Panc1 (cell line): ENCODE measurements at regions not wholly inside any gene's neighbourhood (a gene's known extent, or its start where the extent isn't known, plus 50 kb on each side); places are given as distances from the start of the nearest gene placed in this dataset.

Experiments used
- ATAC-seq: fragments of 200-7000 bp; cut with Tn5 transposase; 2 replicates; pipeline ENCODE4 v1.9.1; 2020; ENCODE audit warnings: mild to moderate bottlenecking, moderate library complexity
- BruUV-seq: library from RNA; stranded (reverse); fragments of 400-500 nt; replicated peaks from 2 replicates; lab custom pipeline; 2021; lab: Mats Ljungman, UMichigan
- CTCF ChIA-PET: fragments of 300-600 bp; sonication (Branson Sonifier 250); formaldehyde crosslinking; loops from one replicate; lab custom pipeline; 2022; ENCODE audit warnings: antibody characterized with exemption; lab: Charles Lee
- POLR2A ChIA-PET: fragments of 300-600 bp; sonication (Branson Sonifier 250); formaldehyde crosslinking; loops from one replicate; lab custom pipeline; 2022; ENCODE audit warnings: antibody characterized with exemption; lab: Charles Lee
- DNase-seq: peaks from one replicate; pipeline ENCODE4 v3.0.0-alpha.2; 2010; ENCODE audit warnings: low read depth, low spot score
- H3K27ac ChIP-seq: 2 replicates; pipeline ENCODE4 v1.5.1; 2011; ENCODE audit warnings: mild to moderate bottlenecking, low read length, inconsistent platforms
- H3K27me3 ChIP-seq: fragments of 200-500 bp; sonication (Bioruptor generic); 2 replicates; pipeline ENCODE4 v1.6.0; 2014; ENCODE audit warnings: low read length, inconsistent platforms; ENCODE audit not compliant: control insufficient read depth, insufficient read depth
- H3K36me3 ChIP-seq: fragments of 200-500 bp; sonication (Bioruptor generic); 2 replicates; pipeline ENCODE4 v1.5.1; 2014; ENCODE audit warnings: inconsistent platforms, mild to moderate bottlenecking, low read length, moderate library complexity; ENCODE audit not compliant: control insufficient read depth, insufficient read depth
- H3K4me1 ChIP-seq: 2 replicates; pipeline ENCODE4 v1.5.1; 2011; ENCODE audit warnings: inconsistent platforms, mild to moderate bottlenecking, low read length, moderate library complexity; ENCODE audit not compliant: control insufficient read depth, insufficient read depth
- H3K4me3 ChIP-seq, 2 experiments: 2 replicates each; pipeline ENCODE4 v1.5.1; 2011 to 2012; ENCODE audit warnings: low read depth in 2 of 2, low read length in 2 of 2, mild to moderate bottlenecking in 2 of 2, inconsistent platforms in 1 of 2, moderate library complexity in 1 of 2
- H3K9me3 ChIP-seq: fragments of 200-500 bp; sonication (Bioruptor generic); 2 replicates; pipeline ENCODE4 v1.5.1; 2014; ENCODE audit warnings: low read depth, mild to moderate bottlenecking, inconsistent platforms, low read length, moderate library complexity; ENCODE audit not compliant: control insufficient read depth, insufficient read depth
- CTCF ChIP-seq: fragments of 450-650 bp; IDR thresholded peaks from 2 replicates; pipeline ENCODE4 v1.5.1; 2017; ENCODE audit warnings: mild to moderate bottlenecking
- POLR2AphosphoS5 ChIP-seq: IDR thresholded peaks from 2 replicates; pipeline ENCODE4 v1.6.1; 2012; ENCODE audit warnings: mild to moderate bottlenecking, low read depth, low read length, moderate library complexity
- REST ChIP-seq, 2 experiments: IDR thresholded peaks; 2 replicates each; pipeline ENCODE4 v1.6.1; 2011 to 2012; ENCODE audit warnings: low read depth in 2 of 2, control low read depth in 1 of 2, low read length in 1 of 2, mild to moderate bottlenecking in 1 of 2, moderate library complexity in 1 of 2; ENCODE audit not compliant: insufficient read depth in 1 of 2
- SIN3A ChIP-seq: IDR thresholded peaks from 2 replicates; pipeline ENCODE4 v1.6.1; 2012; ENCODE audit warnings: low read depth, mild to moderate bottlenecking, low read length, moderate library complexity, borderline replicate concordance; ENCODE audit not compliant: insufficient read depth
- TCF7L2 ChIP-seq: IDR thresholded peaks from 2 replicates; pipeline ENCODE4 v1.6.1; 2011; ENCODE audit warnings: mild to moderate bottlenecking, low read depth, low read length, inconsistent platforms
- in situ Hi-C: cut with HindIII; loops from 2 replicates; pipeline ENCODE4 v1.10.0; 2016; ENCODE audit warnings: low sequenced_read_pairs, low pct_unique_long_range_greater_than_20kb
- intact Hi-C: fragments of 100-400 bp; cut with micrococcal nuclease; formaldehyde crosslinking; loops from one replicate; pipeline ENCODE4 v1.10.0; 2022; ENCODE audit not compliant: unreplicated experiment

GRCh38 chrX:80293354-80293753, 126.9 kb upstream of the TENT5D start:
- Histone ChIP-seq H3K27ac (no peak overlapping the region), H3K27me3 (no peaks in the 10 kb centered on the region), H3K4me3 (no peak overlapping the region), H3K9me3 (no peaks in the 10 kb centered on the region), H3K4me1 (no peaks in the 10 kb centered on the region), H3K36me3 (no peaks in the 10 kb centered on the region)
- ATAC-seq (no peak), DNase-seq (no peak)
- ChIA-PET CTCF (no interaction called here), POLR2A (no interaction called here)
- TF ChIP-seq REST (IDR thresholded peaks at IDR 0.05; ENCODE audit: insufficient read depth in 1 of 2, low read depth in 2 of 2, low read length in 1 of 2) (no peak), POLR2AphosphoS5 (no peak), TCF7L2 (no peak), CTCF (no peak)
- intact Hi-C loops: no loop called here
- no TSS peak for BruUV-seq
- in situ Hi-C loops: no loop called here

- no peak overlapping the region for H3K4me3 ChIP-seq
- ATAC-seq (no peak), DNase-seq (no peak)
- in situ Hi-C loops (no loop called here), intact Hi-C loops (no loop called here)
- TF ChIP-seq CTCF (no peak), SIN3A (no peak), POLR2AphosphoS5 (no peak), REST (IDR thresholded peaks at IDR 0.05; ENCODE audit: insufficient read depth in 1 of 2, low read depth in 2 of 2, low read length in 1 of 2) (no peak), TCF7L2 (no peak)
- H3K27ac ChIP-seq: no peak overlapping the region
- BruUV-seq: no TSS peak
- H3K27me3 ChIP-seq: no peaks in the 10 kb centered on the region
- no peaks in the 10 kb centered on the region for H3K4me1 ChIP-seq
- ChIA-PET POLR2A (no interaction called here), CTCF (no interaction called here)
- no peaks in the 10 kb centered on the region for H3K9me3 ChIP-seq
- no peaks in the 10 kb centered on the region for H3K36me3 ChIP-seq
These were observed 114.2 kb upstream of the TENT5D start for GRCh38 chrX:80306007-80306406.
